ENCODE measurements at regions not wholly inside any gene's neighbourhood (a gene's known extent, or its start where the extent isn't known, plus 50 kb on each side); places are given as distances from the start of the nearest gene placed in this dataset.

DNA sequence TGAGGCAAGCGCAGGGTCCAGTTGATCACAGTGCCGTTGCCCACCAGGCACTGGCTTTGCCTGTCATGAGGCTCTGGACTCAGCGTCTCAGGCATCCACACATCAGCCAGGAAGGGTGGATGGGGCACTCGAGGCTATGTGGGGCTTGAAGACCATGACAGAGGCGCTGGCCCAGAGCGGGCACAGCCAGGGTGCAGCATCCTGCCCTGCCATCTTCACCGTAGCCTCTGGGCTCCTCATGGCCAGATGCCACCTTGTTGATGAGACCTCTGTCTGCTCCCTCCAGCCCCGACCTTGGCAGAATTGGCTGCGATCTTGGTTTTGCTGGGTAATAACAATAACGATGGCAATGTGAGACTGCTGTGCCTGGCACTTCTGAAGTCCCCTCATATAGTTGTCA lies 404.2 kb upstream of the IRX2 start:
- TF ChIP-seq, protein P1, sequence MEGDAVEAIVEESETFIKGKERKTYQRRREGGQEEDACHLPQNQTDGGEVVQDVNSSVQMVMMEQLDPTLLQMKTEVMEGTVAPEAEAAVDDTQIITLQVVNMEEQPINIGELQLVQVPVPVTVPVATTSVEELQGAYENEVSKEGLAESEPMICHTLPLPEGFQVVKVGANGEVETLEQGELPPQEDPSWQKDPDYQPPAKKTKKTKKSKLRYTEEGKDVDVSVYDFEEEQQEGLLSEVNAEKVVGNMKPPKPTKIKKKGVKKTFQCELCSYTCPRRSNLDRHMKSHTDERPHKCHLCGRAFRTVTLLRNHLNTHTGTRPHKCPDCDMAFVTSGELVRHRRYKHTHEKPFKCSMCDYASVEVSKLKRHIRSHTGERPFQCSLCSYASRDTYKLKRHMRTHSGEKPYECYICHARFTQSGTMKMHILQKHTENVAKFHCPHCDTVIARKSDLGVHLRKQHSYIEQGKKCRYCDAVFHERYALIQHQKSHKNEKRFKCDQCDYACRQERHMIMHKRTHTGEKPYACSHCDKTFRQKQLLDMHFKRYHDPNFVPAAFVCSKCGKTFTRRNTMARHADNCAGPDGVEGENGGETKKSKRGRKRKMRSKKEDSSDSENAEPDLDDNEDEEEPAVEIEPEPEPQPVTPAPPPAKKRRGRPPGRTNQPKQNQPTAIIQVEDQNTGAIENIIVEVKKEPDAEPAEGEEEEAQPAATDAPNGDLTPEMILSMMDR (IDR thresholded peaks at IDR 0.05), result no peak
- TF ChIP-seq POLR2A (IDR thresholded peaks at IDR 0.05), result no peak

Data from thyroid gland (tissue), 4 donors.